NCI-H1417 (cell line): ENCODE measurements at regions not wholly inside any gene's neighbourhood (a gene's known extent, or its start where the extent isn't known, plus 50 kb on each side); places are given as distances from the start of the nearest gene placed in this dataset.

Experiments
- DNase-seq, 3 experiments: peaks; one replicate each; lab custom pipeline; 2025; lab: John Stamatoyannopoulos, UW

- no peak for DNase-seq
Observed at GRCh38 chr2:120515759-120516678, 170.1 kb downstream of the INHBB start.

- no peak for DNase-seq
Observed at GRCh38 chr2:120516679-120517314, 170.9 kb downstream of the INHBB start.

- peak in 2 of 3 experiments; percentile 32 to 62 for DNase-seq
Observed at GRCh38 chr2:120517751-120518469, 172.0 kb downstream of the INHBB start.

GRCh38 chr2:120518819-120519218 is 172.9 kb downstream of the INHBB start:
- no peak for DNase-seq

GRCh38 chr2:120519469-120519868 is 173.5 kb downstream of the INHBB start:
- DNase-seq = no peak

DNA sequence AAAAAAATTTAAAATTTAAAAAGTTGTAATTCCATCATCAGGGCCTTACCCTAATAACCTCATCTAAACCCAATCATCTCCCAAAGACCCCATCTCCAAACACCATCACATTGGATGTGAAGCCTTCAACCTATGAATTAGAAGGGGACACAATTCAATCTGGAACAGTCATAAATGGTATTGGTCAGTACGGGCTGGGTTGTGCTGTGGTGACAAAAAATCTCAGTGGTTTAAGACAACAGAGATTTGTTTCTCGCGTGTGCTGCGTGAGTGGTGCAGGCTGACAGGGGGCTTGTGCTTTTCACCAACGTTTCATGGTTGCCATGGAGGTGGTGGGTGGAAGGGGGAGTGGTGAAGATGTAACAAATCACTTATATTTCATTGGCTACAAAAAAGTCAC is 174.5 kb downstream of the INHBB start:
- DNase-seq = no peak

DNA sequence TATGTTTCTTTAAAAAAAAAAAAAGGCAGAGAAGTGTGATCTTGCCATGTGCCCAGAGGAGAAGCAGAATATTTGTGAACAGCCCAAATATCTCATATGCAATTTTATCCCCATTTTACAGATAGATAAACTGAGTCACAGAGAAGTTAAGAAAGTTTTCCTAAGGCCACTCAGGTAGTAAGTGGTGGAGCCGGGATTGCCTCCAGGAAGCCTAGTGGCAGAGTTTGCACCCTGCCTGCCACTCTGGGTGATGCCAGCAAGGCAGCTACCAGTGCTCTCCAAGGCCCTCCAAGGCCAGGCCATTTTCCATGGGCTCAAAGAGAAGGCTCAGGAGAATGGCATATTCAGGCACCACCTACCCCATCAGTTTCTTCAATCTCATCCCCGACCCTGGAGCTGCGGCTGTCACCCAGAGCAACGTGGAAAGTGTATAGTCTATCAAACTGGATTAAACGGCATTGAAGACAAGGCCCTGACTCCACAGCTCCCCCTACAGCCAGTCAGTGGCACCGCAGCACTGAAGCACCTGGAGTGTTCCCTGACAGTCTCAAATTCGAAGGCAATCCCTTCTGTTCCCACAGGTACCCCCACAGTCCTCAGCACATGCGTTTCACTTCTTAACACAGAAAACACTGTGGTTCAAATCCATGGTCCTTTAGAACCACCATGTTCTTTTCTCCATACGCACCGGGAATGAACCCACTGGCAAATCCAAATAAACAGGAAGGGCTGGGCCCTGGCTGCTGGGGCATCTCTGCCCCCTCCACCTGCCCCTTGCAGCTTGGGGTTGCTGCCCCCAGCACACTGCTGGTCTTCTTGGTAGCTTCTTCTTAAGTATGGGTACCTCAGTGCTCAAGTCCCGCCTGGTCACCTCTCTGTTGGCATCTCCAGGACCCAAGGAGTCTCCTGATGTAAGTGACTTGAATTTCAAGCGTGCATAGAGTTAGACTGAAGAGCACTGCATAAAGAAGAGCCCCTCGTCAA is 175.3 kb downstream of the INHBB start:
- DNase-seq = peak; percentile 10 to 33 (median 29)

DNA sequence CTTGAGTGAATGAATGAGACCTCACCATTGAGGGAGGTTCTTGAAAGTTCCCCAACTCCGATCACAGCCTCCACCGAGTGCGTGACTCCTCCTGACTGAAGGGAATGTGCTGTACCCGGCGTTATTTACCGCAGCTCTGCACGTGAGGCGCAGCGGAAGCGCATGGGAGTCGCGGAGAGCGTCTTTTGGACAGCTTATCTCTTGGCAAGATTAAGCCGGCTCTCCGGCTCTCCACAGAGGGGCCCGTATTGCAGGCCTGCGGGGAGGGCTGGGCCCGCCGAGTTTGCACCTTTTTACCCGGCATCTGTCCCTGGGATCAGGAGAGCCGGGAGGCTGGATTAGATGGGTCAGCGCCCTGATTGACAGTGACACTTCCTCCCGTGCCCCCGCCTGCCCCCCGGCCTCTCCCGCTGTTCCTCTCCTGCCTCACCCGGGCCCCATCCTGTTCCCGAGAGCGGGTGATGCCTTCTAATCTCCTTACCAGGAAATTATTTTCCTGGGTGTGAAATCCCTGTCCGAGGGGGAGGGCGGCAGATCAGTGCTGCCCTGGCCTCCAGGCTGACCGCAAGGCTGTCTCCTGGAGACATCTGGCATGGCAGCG is 176.3 kb downstream of the INHBB start:
- DNase-seq = no peak

DNA sequence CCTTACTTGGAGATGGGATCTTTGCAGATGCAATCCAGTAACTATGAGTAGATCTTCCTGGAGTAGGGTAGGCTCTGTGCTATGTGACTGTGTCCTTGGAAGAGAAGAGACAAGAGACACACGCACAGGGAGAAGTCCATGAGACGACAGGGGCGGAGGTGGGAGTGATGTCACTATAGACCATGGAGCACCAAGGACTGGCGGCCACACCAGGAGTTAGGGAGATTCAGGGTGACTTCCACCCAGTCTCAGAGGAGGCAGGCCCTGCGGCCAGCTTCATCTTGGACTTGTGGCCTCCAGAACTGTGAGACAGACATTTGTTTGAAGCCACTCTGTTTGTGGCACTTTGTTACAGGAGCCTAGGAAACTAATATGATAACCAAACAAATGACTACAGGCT is 177.8 kb downstream of the INHBB start:
- DNase-seq = no peak

GRCh38 chr2:120524174-120524573 is 178.2 kb downstream of the INHBB start:
- DNase-seq = no peak

GRCh38 chr2:120525056-120526046 is 179.4 kb downstream of the INHBB start:
- DNase-seq = peak in 2 of 3 experiments; percentile 15 to 47

GRCh38 chr2:120526047-120526562 is 180.2 kb downstream of the INHBB start:
- DNase-seq = peak in 1 of 3 experiments; percentile 16

- no peak for DNase-seq
Observed at GRCh38 chr2:120526997-120527945, 181.3 kb downstream of the INHBB start.

DNA sequence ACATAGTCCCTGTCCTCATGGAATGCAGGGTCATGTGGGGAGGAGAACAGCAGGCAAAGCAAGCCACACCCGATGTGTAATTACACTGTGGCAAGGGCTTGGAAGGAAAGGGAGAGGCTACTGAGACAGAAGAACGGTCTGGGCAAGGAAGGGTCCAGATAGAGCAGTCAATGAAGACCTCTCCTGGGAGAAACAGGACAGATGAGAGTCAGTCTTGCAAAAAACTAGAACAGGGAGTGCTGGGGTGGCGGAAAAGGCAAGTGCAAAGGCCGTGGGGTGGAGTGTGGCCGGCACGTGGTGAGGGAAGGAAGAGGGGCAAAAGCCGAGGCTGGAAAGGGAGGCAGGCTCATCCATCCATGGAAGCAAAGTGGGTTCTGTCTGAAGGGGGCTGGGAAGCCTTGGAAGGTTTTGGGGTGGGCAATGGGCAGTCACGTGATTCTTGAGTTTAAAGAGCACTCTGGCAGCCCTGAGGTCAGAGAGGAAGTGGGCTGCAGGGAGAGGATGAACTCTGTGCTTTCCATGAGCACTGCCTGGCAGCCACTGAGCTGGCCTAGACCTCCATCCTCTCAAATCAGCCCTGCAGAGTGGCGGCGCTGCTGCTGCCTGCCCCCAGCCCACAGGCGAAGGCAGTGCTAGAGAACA is 182.2 kb downstream of the INHBB start:
- no peak for DNase-seq

- no peak for DNase-seq
Observed at GRCh38 chr2:120528693-120529076, 182.7 kb downstream of the INHBB start.

DNA sequence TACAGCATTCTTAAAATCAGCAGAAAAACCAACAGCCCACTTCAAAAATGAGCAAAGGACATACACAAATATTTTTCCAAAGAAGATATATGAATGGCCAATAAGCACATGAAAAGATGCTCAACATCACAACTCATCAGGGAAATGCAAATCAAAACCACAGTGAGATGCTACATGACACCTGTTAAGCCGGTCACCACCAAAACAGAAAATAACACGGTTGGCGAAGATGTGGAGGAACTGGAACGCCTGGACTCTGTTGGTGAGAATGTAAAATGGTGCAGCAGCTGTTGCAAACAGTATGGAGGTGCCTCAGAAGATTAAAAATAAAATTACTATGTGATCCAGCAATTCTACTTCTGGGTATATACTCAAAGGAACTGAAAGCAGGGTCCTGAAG is 184.8 kb downstream of the INHBB start:
- no peak for DNase-seq

DNA sequence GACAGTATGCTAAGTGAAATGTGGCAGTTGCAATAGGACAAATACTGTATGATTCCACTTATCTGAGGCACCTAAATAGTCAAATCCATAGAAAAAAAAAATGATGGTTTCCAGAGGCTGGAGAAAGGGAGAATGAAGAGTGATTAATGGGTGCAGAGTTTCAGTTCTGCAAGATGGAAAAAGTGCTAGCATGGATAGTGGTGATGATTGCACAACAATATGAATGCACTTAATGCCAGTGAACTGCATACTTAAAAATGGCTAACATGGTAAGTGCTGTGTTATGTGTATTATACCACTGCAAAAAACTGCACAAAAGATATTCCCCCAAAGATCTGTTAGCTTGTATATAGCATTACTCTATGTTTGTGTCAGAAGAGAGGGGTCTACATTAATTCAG is 185.4 kb downstream of the INHBB start:
- DNase-seq = no peak
